ENCODE measurements at regions not wholly inside any gene's neighbourhood (a gene's known extent, or its start where the extent isn't known, plus 50 kb on each side); places are given as distances from the start of the nearest gene placed in this dataset.

- Histone ChIP-seq H3K36me3 (ENCODE audit: insufficient read depth, low read length, poor library complexity, severe bottlenecking) (no peaks in the 10 kb centered on the region), H3K4me3 (ENCODE audit: low read depth, low read length, poor library complexity, severe bottlenecking) (no peak overlapping the region), H3K4me1 (ENCODE audit: insufficient read depth, low read length, poor library complexity, severe bottlenecking) (no peaks in the 10 kb centered on the region), H3K27ac (ENCODE audit: low read depth, low read length, poor library complexity, severe bottlenecking) (no peak overlapping the region), H3K9me3 (ENCODE audit: low read depth, low read length, poor library complexity, severe bottlenecking) (no peaks in the 10 kb centered on the region), H3K27me3 (replicated peaks; ENCODE audit: insufficient read depth, low read depth, low read length, poor library complexity) (no peaks in the 10 kb centered on the region)
- CTCF ChIA-PET: no interaction called here
- TF ChIP-seq CTCF (conservative IDR thresholded peaks at IDR 0.05; ENCODE audit: low read depth, low read length) (no peak), EZH2 (IDR thresholded peaks at IDR 0.05; ENCODE audit: borderline replicate concordance, low read depth, low read length, poor library complexity, severe bottlenecking) (no peak)
- DNase-seq (ENCODE audit: low spot score): no peak
- BruUV-seq (replicated peaks): no TSS peak
- POLR2A ChIA-PET (ENCODE audit: low non-redundant PET): no interaction called here
- intact Hi-C loops (cut with micrococcal nuclease; ENCODE audit: unreplicated experiment): no loop called here
These were observed 118.9 kb downstream of the LIG4 start for GRCh38 chr13:108096301-108096915.

GRCh38 chr13:108095036-108095435, 120.3 kb downstream of the LIG4 start:
- CTCF ChIA-PET: no interaction called here
- no peaks in the 10 kb centered on the region for H3K36me3 ChIP-seq (ENCODE audit: insufficient read depth, low read length, poor library complexity, severe bottlenecking)
- no peak for TF ChIP-seq CTCF (conservative IDR thresholded peaks at IDR 0.05; ENCODE audit: low read depth, low read length)
- no peak for TF ChIP-seq EZH2 (IDR thresholded peaks at IDR 0.05; ENCODE audit: borderline replicate concordance, low read depth, low read length, poor library complexity, severe bottlenecking)
- no peaks in the 10 kb centered on the region for H3K4me1 ChIP-seq (ENCODE audit: insufficient read depth, low read length, poor library complexity, severe bottlenecking)
- no peak for DNase-seq (ENCODE audit: low spot score)
- intact Hi-C loops (cut with micrococcal nuclease; ENCODE audit: unreplicated experiment): no loop called here
- H3K27me3 ChIP-seq (replicated peaks; ENCODE audit: insufficient read depth, low read depth, low read length, poor library complexity): no peaks in the 10 kb centered on the region
- H3K9me3 ChIP-seq (ENCODE audit: low read depth, low read length, poor library complexity, severe bottlenecking): no peaks in the 10 kb centered on the region
- POLR2A ChIA-PET (ENCODE audit: low non-redundant PET): no interaction called here
- H3K27ac ChIP-seq (ENCODE audit: low read depth, low read length, poor library complexity, severe bottlenecking): no peak overlapping the region
- no peak overlapping the region for H3K4me3 ChIP-seq (ENCODE audit: low read depth, low read length, poor library complexity, severe bottlenecking)
- BruUV-seq (replicated peaks): no TSS peak

DNA sequence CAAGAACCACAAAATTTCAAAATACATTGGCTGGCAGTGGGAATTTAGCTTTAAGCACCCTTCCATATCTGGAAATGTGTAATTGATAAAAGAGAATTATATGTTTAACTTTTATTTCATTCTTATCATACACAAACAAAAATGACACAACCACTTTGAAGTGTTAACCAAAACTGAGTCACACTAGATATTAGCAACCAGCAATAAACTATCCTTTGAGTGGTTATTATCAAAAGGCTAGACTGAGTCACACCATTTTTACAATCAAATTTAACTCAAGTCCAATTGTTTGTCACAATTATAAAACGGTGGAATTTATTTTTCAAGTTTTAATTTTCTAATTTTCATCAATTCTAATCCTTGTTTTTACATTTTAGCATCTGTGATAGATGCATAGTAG, 121.7 kb downstream of the LIG4 start:
- no peak overlapping the region for H3K27ac ChIP-seq (ENCODE audit: low read depth, low read length, poor library complexity, severe bottlenecking)
- no TSS peak for BruUV-seq (replicated peaks)
- TF ChIP-seq EZH2 (IDR thresholded peaks at IDR 0.05; ENCODE audit: borderline replicate concordance, low read depth, low read length, poor library complexity, severe bottlenecking) (no peak), CTCF (conservative IDR thresholded peaks at IDR 0.05; ENCODE audit: low read depth, low read length) (no peak)
- intact Hi-C loops (cut with micrococcal nuclease; ENCODE audit: unreplicated experiment): no loop called here
- ChIA-PET CTCF (no interaction called here), POLR2A (ENCODE audit: low non-redundant PET) (no interaction called here)
- no peak overlapping the region for H3K4me3 ChIP-seq (ENCODE audit: low read depth, low read length, poor library complexity, severe bottlenecking)
- H3K9me3 ChIP-seq (ENCODE audit: low read depth, low read length, poor library complexity, severe bottlenecking): no peaks in the 10 kb centered on the region
- H3K27me3 ChIP-seq (replicated peaks; ENCODE audit: insufficient read depth, low read depth, low read length, poor library complexity): no peaks in the 10 kb centered on the region
- no peak for DNase-seq (ENCODE audit: low spot score)
- H3K36me3 ChIP-seq (ENCODE audit: insufficient read depth, low read length, poor library complexity, severe bottlenecking): no peaks in the 10 kb centered on the region
- H3K4me1 ChIP-seq (ENCODE audit: insufficient read depth, low read length, poor library complexity, severe bottlenecking): no peaks in the 10 kb centered on the region

Measured in A673 (cell line).